Tibial nerve (tissue), 3 donors: ENCODE measurements at regions not wholly inside any gene's neighbourhood (a gene's known extent, or its start where the extent isn't known, plus 50 kb on each side); places are given as distances from the start of the nearest gene placed in this dataset.

ENCODE experiments used
- POLR2A ChIP-seq, 2 donors: fragments of 450-650 bp; IDR thresholded peaks; one replicate each; pipeline ENCODE4 v1.6.1; 2017; ENCODE audit warnings: antibody characterized with exemption in 2 of 2, mild to moderate bottlenecking in 2 of 2, moderate library complexity in 2 of 2
- TF ChIP-seq, protein P1 (sequence below), 5 experiments: fragments of 200-600 bp in 3 of 5; fragments of 450-650 bp in 2 of 5; sonication (generic) in 3 of 5; IDR thresholded peaks; one replicate each; pipeline ENCODE4 v1.5.1; 2016 to 2019; ENCODE audit warnings: antibody characterized with exemption in 5 of 5, mild to moderate bottlenecking in 3 of 5, moderate library complexity in 2 of 5

GRCh38 chr4:105059337-105059736, 87.3 kb upstream of the TET2 start:
- TF ChIP-seq, protein P1, sequence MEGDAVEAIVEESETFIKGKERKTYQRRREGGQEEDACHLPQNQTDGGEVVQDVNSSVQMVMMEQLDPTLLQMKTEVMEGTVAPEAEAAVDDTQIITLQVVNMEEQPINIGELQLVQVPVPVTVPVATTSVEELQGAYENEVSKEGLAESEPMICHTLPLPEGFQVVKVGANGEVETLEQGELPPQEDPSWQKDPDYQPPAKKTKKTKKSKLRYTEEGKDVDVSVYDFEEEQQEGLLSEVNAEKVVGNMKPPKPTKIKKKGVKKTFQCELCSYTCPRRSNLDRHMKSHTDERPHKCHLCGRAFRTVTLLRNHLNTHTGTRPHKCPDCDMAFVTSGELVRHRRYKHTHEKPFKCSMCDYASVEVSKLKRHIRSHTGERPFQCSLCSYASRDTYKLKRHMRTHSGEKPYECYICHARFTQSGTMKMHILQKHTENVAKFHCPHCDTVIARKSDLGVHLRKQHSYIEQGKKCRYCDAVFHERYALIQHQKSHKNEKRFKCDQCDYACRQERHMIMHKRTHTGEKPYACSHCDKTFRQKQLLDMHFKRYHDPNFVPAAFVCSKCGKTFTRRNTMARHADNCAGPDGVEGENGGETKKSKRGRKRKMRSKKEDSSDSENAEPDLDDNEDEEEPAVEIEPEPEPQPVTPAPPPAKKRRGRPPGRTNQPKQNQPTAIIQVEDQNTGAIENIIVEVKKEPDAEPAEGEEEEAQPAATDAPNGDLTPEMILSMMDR (IDR thresholded peaks at IDR 0.05): no peak
- no peak for TF ChIP-seq POLR2A (IDR thresholded peaks at IDR 0.05)
